K562 (cell line): ENCODE measurements at regions not wholly inside any gene's neighbourhood (a gene's known extent, or its start where the extent isn't known, plus 50 kb on each side); places are given as distances from the start of the nearest gene placed in this dataset.

ENCODE experiments used
- ATAC-seq: fragments of 200-7000 bp; cut with Tn5 transposase; 3 replicates; pipeline ENCODE4 v1.9.1; 2020; ENCODE audit warnings: moderate library complexity
- BruUV-seq: library from RNA; stranded (reverse); fragments of 400-500 nt; replicated peaks from 2 replicates; lab custom pipeline; 2021; lab: Mats Ljungman, UMichigan
- CTCF ChIA-PET: fragments of 300-600 bp; formaldehyde crosslinking; extraction: SDS; loops from one replicate; lab custom pipeline; 2021; ENCODE audit warnings: low intra/inter-chr PET ratio; lab: Yijun Ruan, JAX
- POLR2A ChIA-PET: fragments of 300-600, 350-650 bp; sonication (Branson Sonifier 250); formaldehyde crosslinking; extraction: SDS; loops from one replicate; lab custom pipeline; 2021; ENCODE audit warnings: antibody characterized with exemption, inconsistent platforms; lab: Yijun Ruan, JAX
- DNase-seq, 4 experiments: peaks; one replicate each; pipeline versions ENCODE4 v3.0.0 to v3.0.0-alpha.2; 2011 to 2018; ENCODE audit warnings: low spot score in 3 of 4, mixed read lengths in 3 of 4; ENCODE audit errors: extremely low read depth in 1 of 4
- FAIRE-seq: peaks from 2 replicates; lab custom pipeline; 2011; peaks lifted over from hg19 to GRCh38; lab: Jason Lieb, UNC
- H2AFZ ChIP-seq: 2 replicates; pipeline ENCODE4 v1.6.0; 2011; ENCODE audit warnings: low read depth, low read length, control low read depth, inconsistent platforms
- H3K27ac ChIP-seq: fragments of 200-600 bp; 3 replicates; pipeline ENCODE4 v1.8.0; 2011; ENCODE audit warnings: low read depth, mild to moderate bottlenecking, control low read depth, inconsistent platforms, low read length, moderate library complexity, mixed read lengths; ENCODE audit errors: extremely low read depth
- H3K27me3 ChIP-seq, 2 experiments: fragments of 300-600 bp in 1 of 2; 2 replicates in 1 of 2; 3 replicates in 1 of 2; pipeline versions ENCODE4 v1.6.0 to v1.8.0; 2011; ENCODE audit warnings: inconsistent platforms in 2 of 2, low read length in 2 of 2, mild to moderate bottlenecking in 1 of 2, mixed read lengths in 1 of 2, moderate library complexity in 1 of 2; ENCODE audit not compliant: control insufficient read depth in 2 of 2, insufficient read depth in 2 of 2
- H3K36me3 ChIP-seq: fragments of 300-600 bp; 3 replicates; pipeline ENCODE4 v1.8.0; 2011; ENCODE audit warnings: mild to moderate bottlenecking, low read length, inconsistent platforms; ENCODE audit not compliant: control insufficient read depth, insufficient read depth
- H3K4me1 ChIP-seq, 2 experiments: fragments of 200-600 bp in 1 of 2; replicated peaks in 1 of 2; 2 replicates in 1 of 2; 3 replicates in 1 of 2; pipeline versions ENCODE4 v1.5.1 to v1.8.0; 2011; ENCODE audit warnings: inconsistent platforms in 2 of 2, low read length in 2 of 2, mild to moderate bottlenecking in 1 of 2, mixed read lengths in 1 of 2, moderate library complexity in 1 of 2; ENCODE audit not compliant: control insufficient read depth in 2 of 2, insufficient read depth in 2 of 2
- H3K4me2 ChIP-seq: 2 replicates; pipeline ENCODE4 v1.6.1; 2011; ENCODE audit warnings: low read length, control low read depth, inconsistent platforms, mixed read lengths; ENCODE audit not compliant: insufficient read depth
- H3K4me3 ChIP-seq: fragments of 200-600 bp; sonication (generic), shearing (Covaris generic); 2 replicates; pipeline ENCODE4 v1.5.1; 2016; ENCODE audit warnings: control low read depth, inconsistent platforms
- H3K79me2 ChIP-seq: fragments of 200-600 bp; 3 replicates; pipeline ENCODE4 v1.8.0; 2011; ENCODE audit warnings: low read length, inconsistent platforms; ENCODE audit not compliant: control insufficient read depth, insufficient read depth
- H3K9ac ChIP-seq, 2 experiments: 2 replicates each; pipeline versions ENCODE4 v1.6.0 to v1.6.1; 2011; ENCODE audit warnings: low read depth in 2 of 2, low read length in 2 of 2, control low read depth in 1 of 2, inconsistent platforms in 1 of 2, mild to moderate bottlenecking in 1 of 2, mixed read lengths in 1 of 2; ENCODE audit not compliant: insufficient read depth in 1 of 2
- H3K9me1 ChIP-seq: one replicate; pipeline ENCODE4 v1.6.0; 2011; ENCODE audit warnings: inconsistent platforms, mild to moderate bottlenecking, low read length, moderate library complexity; ENCODE audit not compliant: control insufficient read depth, insufficient read depth
- H3K9me3 ChIP-seq: replicated peaks from 2 replicates; pipeline ENCODE4 v1.5.1; 2011; ENCODE audit warnings: low read depth, low read length, inconsistent platforms; ENCODE audit not compliant: control insufficient read depth, insufficient read depth
- H4K20me1 ChIP-seq: replicated peaks from 2 replicates; pipeline ENCODE4 v1.6.1; 2011; ENCODE audit warnings: low read length, inconsistent platforms, mixed read lengths; ENCODE audit not compliant: control insufficient read depth, insufficient read depth
- BCLAF1 ChIP-seq, 2 experiments: fragments of 450-650 bp in 1 of 2; IDR thresholded peaks; 2 replicates each; pipeline ENCODE4 v1.6.1; 2011 to 2017; ENCODE audit warnings: low read depth in 2 of 2, antibody characterized with exemption in 1 of 2, borderline replicate concordance in 1 of 2, low read length in 1 of 2, mild to moderate bottlenecking in 1 of 2, mixed read lengths in 1 of 2; ENCODE audit not compliant: control insufficient read depth in 1 of 2
- E2F8 ChIP-seq: fragments of 450-650 bp; IDR thresholded peaks from 2 replicates; pipeline ENCODE4 v1.7.1; 2018; ENCODE audit warnings: mild to moderate bottlenecking, low read depth; ENCODE audit not compliant: partially characterized antibody
- EP400 ChIP-seq: fragments of 450-650 bp; IDR thresholded peaks from 2 replicates; pipeline ENCODE4 v1.6.1; 2017; ENCODE audit warnings: antibody characterized with exemption, mild to moderate bottlenecking, moderate library complexity
- KAT2B ChIP-seq: IDR thresholded peaks from one replicate; pipeline ENCODE4 v1.6.1; 2012; ENCODE audit warnings: low read depth, mild to moderate bottlenecking, control low read depth, inconsistent platforms, low read length, moderate library complexity
- ZNF699 ChIP-seq: fragments of 250-450 bp; sonication (Bioruptor Pico); IDR thresholded peaks from 2 replicates; pipeline ENCODE4 v1.8.0; 2021; ENCODE audit warnings: mild to moderate bottlenecking, moderate library complexity; ENCODE audit not compliant: insufficient replicate concordance
- WGBS: fragments of 100-300 bp; shearing (Covaris generic); methylation state at CpG from one replicate; pipeline ENCODE4 v1.1.6; 2016; ENCODE audit warnings: low coverage, mixed read lengths; ENCODE audit not compliant: insufficient coverage; ENCODE audit errors: missing lambda C conversion rate; 5-methylcytosine and 5-hydroxymethylcytosine counted together
- in situ Hi-C: fragments of 300-500 bp; cut with MboI; formaldehyde crosslinking; loops from 4 replicates; pipeline ENCODE4 v1.15.0; 2018; ENCODE audit warnings: inconsistent platforms, mixed read lengths
- intact Hi-C: fragments of 100-400 bp; cut with micrococcal nuclease; formaldehyde crosslinking; loops from 2 replicates; pipeline ENCODE4 v1.14.2; 2022

- TF ChIP-seq KAT2B (no peak), E2F8 (no peak), ZNF699 (no peak), EP400 (no peak), BCLAF1 (IDR thresholded peaks at IDR 0.05; ENCODE audit: borderline replicate concordance in 1 of 2, control insufficient read depth in 1 of 2, low read depth in 2 of 2, low read length in 1 of 2) (no peak)
- H3K4me3 ChIP-seq = no peak overlapping the region
- no peak overlapping the region for H3K4me2 ChIP-seq
- BruUV-seq = no TSS peak
- ATAC-seq (no peak), FAIRE-seq (no peak), DNase-seq (no peak)
- ChIA-PET CTCF (no interaction called here), POLR2A (interaction anchor here (0.6 to 0.9 kb wide), 2 partner anchors 9 to 233 kb away, joined by 3 to 4 read pairs; no protein-coding TSS in a partner anchor)
- no peaks in the 10 kb centered on the region for H3K9me3 ChIP-seq
- WGBS = 11% methylated on average over 7 of the region's 7 CpGs
- H3K27me3 ChIP-seq = no peaks in the 10 kb centered on the region
- intact Hi-C loops = no loop called here
- no peaks in the 10 kb centered on the region for H3K36me3 ChIP-seq
- H3K79me2 ChIP-seq = no peaks in the 10 kb centered on the region
- H2AFZ ChIP-seq = no peak overlapping the region
- H3K4me1 ChIP-seq = no peaks in the 10 kb centered on the region
- H3K9ac ChIP-seq = no peak overlapping the region
- H3K27ac ChIP-seq = no peak overlapping the region
- in situ Hi-C loops = no loop called here
- no peaks in the 10 kb centered on the region for H4K20me1 ChIP-seq
- no peaks in the 10 kb centered on the region for H3K9me1 ChIP-seq
Measured at GRCh38 chr11:95688501-95689222, 100.9 kb downstream of the FAM76B start.
